T47D (cell line): ENCODE measurements at regions not wholly inside any gene's neighbourhood (a gene's known extent, or its start where the extent isn't known, plus 50 kb on each side); places are given as distances from the start of the nearest gene placed in this dataset.
"Not testable (repeated sequence)": the region's sequence is repeated elsewhere in the genome, so short reads cannot be mapped to it uniquely, and the experiment has no call there.

ENCODE experiments used
- DNase-seq, 2 experiments: peaks; one replicate each; pipeline versions ENCODE4 v3.0.0 to v3.0.0-alpha.2; 2011 to 2012; ENCODE audit warnings: low read depth in 1 of 2, low spot score in 1 of 2
- JUND ChIP-seq: IDR thresholded peaks from 2 replicates; pipeline ENCODE4 v1.6.1; 2012; ENCODE audit warnings: low read depth
- in situ Hi-C: cut with HindIII; loops from 2 replicates; pipeline ENCODE4 v1.10.0; 2016; ENCODE audit warnings: low sequenced_read_pairs, low pct_unique_long_range_greater_than_20kb

GRCh38 chrX:121836000-121836399 lies 788.6 kb downstream of the GLUD2 start:
- no peak for TF ChIP-seq JUND
- in situ Hi-C loops = no loop called here

GRCh38 chrX:121851033-121851432 lies 803.6 kb downstream of the GLUD2 start:
- in situ Hi-C loops = no loop called here
- TF ChIP-seq JUND = no peak

More at GRCh38 chrX:121836000-121836399, 788.6 kb downstream of the GLUD2 start:
- DNase-seq = no peak

GRCh38 chrX:121853762-121854613 lies 806.6 kb downstream of the GLUD2 start:
- in situ Hi-C loops = no loop called here
- no peak for DNase-seq
- no peak for TF ChIP-seq JUND

More at GRCh38 chrX:121851033-121851432, 803.6 kb downstream of the GLUD2 start:
- no peak for DNase-seq

- TF ChIP-seq JUND = no peak
- DNase-seq = no peak
- in situ Hi-C loops = no loop called here
Measured at GRCh38 chrX:121854614-121854911, 807.2 kb downstream of the GLUD2 start.

GRCh38 chrX:121858867-121859647 lies 811.6 kb downstream of the GLUD2 start:
- DNase-seq = no peak
- TF ChIP-seq JUND = no peak
- in situ Hi-C loops = no loop called here

GRCh38 chrX:121863976-121864375 lies 816.6 kb downstream of the GLUD2 start:
- DNase-seq = no peak
- in situ Hi-C loops = no loop called here
- no peak for TF ChIP-seq JUND

- DNase-seq = no peak
- TF ChIP-seq JUND = no peak
- in situ Hi-C loops = no loop called here
Measured at GRCh38 chrX:121864561-121864960, 817.2 kb downstream of the GLUD2 start.

GRCh38 chrX:121869876-121870477 lies 822.6 kb downstream of the GLUD2 start:
- DNase-seq = no peak
- in situ Hi-C loops = no loop called here
- TF ChIP-seq JUND = no peak

GRCh38 chrX:121871122-121871521 lies 823.7 kb downstream of the GLUD2 start:
- TF ChIP-seq JUND = no peak
- DNase-seq = no peak
- in situ Hi-C loops = no loop called here

GRCh38 chrX:121876305-121876704 lies 828.9 kb downstream of the GLUD2 start:
- no peak for TF ChIP-seq JUND
- in situ Hi-C loops = no loop called here
- no peak for DNase-seq

- in situ Hi-C loops, DNase-seq: not testable (repeated sequence)
Measured at GRCh38 chrX:121877337-121877736, 829.9 kb downstream of the GLUD2 start.

- DNase-seq = peak in 1 of 2 experiments; percentile 32
- no peak for TF ChIP-seq JUND
- in situ Hi-C loops = no loop called here
Measured at GRCh38 chrX:121886557-121886956, 839.1 kb downstream of the GLUD2 start.

- TF ChIP-seq JUND = no peak
- no peak for DNase-seq
- in situ Hi-C loops = no loop called here
Measured at GRCh38 chrX:121894756-121895155, 847.3 kb downstream of the GLUD2 start.
